IPS-20b (cell line): ENCODE measurements at regions not wholly inside any gene's neighbourhood (a gene's known extent, or its start where the extent isn't known, plus 50 kb on each side); places are given as distances from the start of the nearest gene placed in this dataset.

ENCODE experiments used
- H3K27ac ChIP-seq: one replicate; pipeline ENCODE4 v1.5.1; 2013; ENCODE audit warnings: low read length
- H3K27me3 ChIP-seq: 2 replicates; pipeline ENCODE4 v1.6.1; 2013; ENCODE audit warnings: mild to moderate bottlenecking, low read length, inconsistent platforms; ENCODE audit not compliant: insufficient read depth
- H3K36me3 ChIP-seq: 2 replicates; pipeline ENCODE4 v1.6.1; 2013; ENCODE audit warnings: low read depth, mild to moderate bottlenecking, inconsistent platforms, low read length, moderate library complexity; ENCODE audit not compliant: insufficient read depth
- H3K4me1 ChIP-seq: 2 replicates; pipeline ENCODE4 v1.6.1; 2013; ENCODE audit warnings: mild to moderate bottlenecking, control low read depth, inconsistent platforms, low read length, moderate library complexity; ENCODE audit not compliant: insufficient read depth
- H3K4me3 ChIP-seq: 2 replicates; pipeline ENCODE4 v1.5.1; 2013; ENCODE audit warnings: mild to moderate bottlenecking, low read length, inconsistent platforms
- H3K9ac ChIP-seq: 2 replicates; pipeline ENCODE4 v1.6.1; 2013; ENCODE audit warnings: low read depth, mild to moderate bottlenecking, inconsistent platforms, low read length, moderate library complexity
- H3K9me3 ChIP-seq: 2 replicates; pipeline ENCODE4 v1.6.1; 2013; ENCODE audit warnings: mild to moderate bottlenecking, low read depth, low read length, inconsistent platforms; ENCODE audit not compliant: insufficient read depth

- Histone ChIP-seq H3K4me1 (no peaks in the 10 kb centered on the region), H3K4me3 (no peak overlapping the region), H3K36me3 (no peaks in the 10 kb centered on the region), H3K27ac (no peak overlapping the region), H3K9me3 (0 out of 2 replicates have a peak, but pooled peaks cover 5% of the 10 kb centered on the region), H3K27me3 (no peaks in the 10 kb centered on the region), H3K9ac (no peak overlapping the region)
These were observed 245.1 kb upstream of the LRTM1 start for GRCh38 chr3:55172913-55173312.

- Histone ChIP-seq H3K9ac (no peak overlapping the region), H3K4me1 (no peaks in the 10 kb centered on the region), H3K36me3 (no peaks in the 10 kb centered on the region)
These were observed 242.6 kb upstream of the LRTM1 start for GRCh38 chr3:55170444-55170843.

GRCh38 chr3:55169608-55170072 is 241.8 kb upstream of the LRTM1 start:
- no peaks in the 10 kb centered on the region for H3K27me3 ChIP-seq
- no peak overlapping the region for H3K27ac ChIP-seq
- no peak overlapping the region for H3K9ac ChIP-seq
- H3K4me1 ChIP-seq, result no peaks in the 10 kb centered on the region
- no peaks in the 10 kb centered on the region for H3K36me3 ChIP-seq
- H3K9me3 ChIP-seq, result 0 out of 2 replicates have a peak, but pooled peaks cover 5% of the 10 kb centered on the region
- no peak overlapping the region for H3K4me3 ChIP-seq

More at GRCh38 chr3:55170444-55170843, 242.6 kb upstream of the LRTM1 start:
- Histone ChIP-seq H3K4me3 (no peak overlapping the region), H3K27ac (no peak overlapping the region), H3K27me3 (no peaks in the 10 kb centered on the region), H3K9me3 (0 out of 2 replicates have a peak, but pooled peaks cover 5% of the 10 kb centered on the region)

- no peak overlapping the region for H3K27ac ChIP-seq
- H3K36me3 ChIP-seq, result no peaks in the 10 kb centered on the region
- no peak overlapping the region for H3K9ac ChIP-seq
- no peaks in the 10 kb centered on the region for H3K4me1 ChIP-seq
- H3K9me3 ChIP-seq, result 0 out of 2 replicates have a peak, but pooled peaks cover 5% of the 10 kb centered on the region
- no peaks in the 10 kb centered on the region for H3K27me3 ChIP-seq
- H3K4me3 ChIP-seq, result no peak overlapping the region
These were observed 241.3 kb upstream of the LRTM1 start for GRCh38 chr3:55169161-55169560.

- H3K36me3 ChIP-seq, result no peaks in the 10 kb centered on the region
- H3K9ac ChIP-seq, result no peak overlapping the region
- no peaks in the 10 kb centered on the region for H3K4me1 ChIP-seq
- no peak overlapping the region for H3K4me3 ChIP-seq
- no peak overlapping the region for H3K27ac ChIP-seq
- 0 out of 2 replicates have a peak, but pooled peaks cover 5% of the 10 kb centered on the region for H3K9me3 ChIP-seq
- no peaks in the 10 kb centered on the region for H3K27me3 ChIP-seq
These were observed 239.9 kb upstream of the LRTM1 start for GRCh38 chr3:55167586-55168317.

GRCh38 chr3:55166576-55167555 is 239.0 kb upstream of the LRTM1 start:
- Histone ChIP-seq H3K9me3 (no peaks in the 10 kb centered on the region), H3K9ac (no peak overlapping the region), H3K36me3 (no peaks in the 10 kb centered on the region), H3K4me1 (no peaks in the 10 kb centered on the region), H3K4me3 (no peak overlapping the region), H3K27me3 (no peaks in the 10 kb centered on the region), H3K27ac (no peak overlapping the region)

GRCh38 chr3:55165704-55166405 is 238.0 kb upstream of the LRTM1 start:
- H3K4me1 ChIP-seq, result no peaks in the 10 kb centered on the region
- H3K4me3 ChIP-seq, result no peak overlapping the region
- no peaks in the 10 kb centered on the region for H3K27me3 ChIP-seq

GRCh38 chr3:55165278-55165677 is 237.4 kb upstream of the LRTM1 start:
- Histone ChIP-seq H3K4me3 (no peak overlapping the region), H3K9ac (no peak overlapping the region), H3K27ac (no peak overlapping the region), H3K27me3 (no peaks in the 10 kb centered on the region), H3K9me3 (no peaks in the 10 kb centered on the region), H3K4me1 (no peaks in the 10 kb centered on the region), H3K36me3 (no peaks in the 10 kb centered on the region)

More at GRCh38 chr3:55165704-55166405, 238.0 kb upstream of the LRTM1 start:
- Histone ChIP-seq H3K9ac (no peak overlapping the region), H3K36me3 (no peaks in the 10 kb centered on the region), H3K9me3 (no peaks in the 10 kb centered on the region), H3K27ac (no peak overlapping the region)

- Histone ChIP-seq H3K27ac (no peak overlapping the region), H3K27me3 (no peaks in the 10 kb centered on the region), H3K9me3 (no peaks in the 10 kb centered on the region), H3K9ac (no peak overlapping the region), H3K4me3 (no peak overlapping the region), H3K36me3 (no peaks in the 10 kb centered on the region), H3K4me1 (no peaks in the 10 kb centered on the region)
These were observed 237.0 kb upstream of the LRTM1 start for GRCh38 chr3:55164876-55165275.

- Histone ChIP-seq H3K4me3 (no peak overlapping the region), H3K4me1 (no peaks in the 10 kb centered on the region), H3K27ac (no peak overlapping the region), H3K36me3 (no peaks in the 10 kb centered on the region), H3K9ac (no peak overlapping the region), H3K9me3 (no peaks in the 10 kb centered on the region), H3K27me3 (no peaks in the 10 kb centered on the region)
These were observed 236.3 kb upstream of the LRTM1 start for GRCh38 chr3:55164191-55164590.

- no peaks in the 10 kb centered on the region for H3K27me3 ChIP-seq
- no peak overlapping the region for H3K27ac ChIP-seq
These were observed 235.6 kb upstream of the LRTM1 start for GRCh38 chr3:55163421-55163820.

More at GRCh38 chr3:55163421-55163820, 235.6 kb upstream of the LRTM1 start:
- no peaks in the 10 kb centered on the region for H3K9me3 ChIP-seq
- no peak overlapping the region for H3K4me3 ChIP-seq
- H3K9ac ChIP-seq, result no peak overlapping the region
- H3K4me1 ChIP-seq, result no peaks in the 10 kb centered on the region
- H3K36me3 ChIP-seq, result no peaks in the 10 kb centered on the region
